GM19463 (cell line): ENCODE measurements at regions not wholly inside any gene's neighbourhood (a gene's known extent, or its start where the extent isn't known, plus 50 kb on each side); places are given as distances from the start of the nearest gene placed in this dataset.
A peak's percentile ranks its signal among the peaks of the same experiment; 100 is the strongest.
"Not testable (repeated sequence)": the region's sequence is repeated elsewhere in the genome, so short reads cannot be mapped to it uniquely, and the experiment has no call there.

ENCODE experiments used
- ATAC-seq: cut with Tn5 transposase; IDR thresholded peaks from one replicate; pipeline ENCODE4 v1.9.1; 2021; ENCODE audit warnings: mild to moderate bottlenecking, moderate library complexity; ENCODE audit not compliant: unreplicated experiment

DNA sequence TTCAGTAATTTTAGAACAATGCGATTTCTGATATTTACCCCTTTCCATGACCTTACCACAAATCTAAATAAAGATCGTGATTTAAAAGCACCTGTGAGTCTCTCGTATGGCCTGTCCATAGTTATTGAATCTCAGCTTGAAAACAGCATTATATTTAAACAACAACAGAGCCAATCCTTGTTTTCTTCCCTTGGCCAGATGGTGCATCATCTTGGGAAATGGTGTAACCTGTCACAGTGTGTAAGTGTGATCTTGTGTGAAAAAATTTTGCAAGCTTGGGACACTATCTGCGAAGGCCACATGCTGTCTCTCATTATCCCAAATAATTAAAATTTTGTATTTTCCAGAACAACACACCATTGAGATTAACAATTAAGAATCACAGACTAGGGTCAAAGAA, 262.7 kb upstream of the SPHKAP start:
- no peak for ATAC-seq

DNA sequence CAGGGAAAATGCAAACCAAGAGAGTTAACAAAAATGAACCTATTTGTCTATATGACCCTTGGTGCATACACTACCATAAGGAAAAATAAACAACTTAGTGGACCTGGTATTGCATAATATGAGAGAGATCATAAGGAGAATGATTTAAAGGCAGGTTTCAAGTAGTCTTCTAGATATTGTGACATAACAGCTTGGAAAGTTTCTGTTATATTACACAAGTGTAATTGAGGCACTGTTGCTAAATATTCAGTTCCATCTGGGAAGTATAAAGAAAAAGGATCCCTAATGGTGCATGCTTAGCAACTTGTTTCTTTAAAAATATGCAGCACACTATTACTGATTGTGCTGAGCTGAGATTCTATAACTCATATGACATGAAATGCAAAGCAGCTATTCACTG, 252.2 kb upstream of the SPHKAP start:
- no peak for ATAC-seq

DNA sequence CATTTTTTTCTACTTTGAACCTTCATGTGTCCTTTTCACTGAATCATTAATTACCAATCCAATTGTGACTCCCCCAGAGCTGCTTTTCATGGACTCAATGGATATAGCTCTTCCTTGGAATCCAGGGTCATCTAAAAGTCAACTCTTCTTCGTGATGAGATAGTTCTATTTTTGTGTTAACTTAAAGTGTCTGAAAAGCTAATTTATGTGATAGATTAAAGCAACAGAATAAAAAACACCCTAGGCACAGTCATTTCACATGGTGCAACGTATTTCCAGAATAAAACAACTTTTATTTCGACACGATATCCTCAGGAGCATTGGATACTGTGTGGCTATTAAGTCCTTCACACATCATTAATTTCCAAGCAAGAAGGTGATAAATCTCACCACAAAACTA, 250.6 kb upstream of the SPHKAP start:
- no peak for ATAC-seq

DNA sequence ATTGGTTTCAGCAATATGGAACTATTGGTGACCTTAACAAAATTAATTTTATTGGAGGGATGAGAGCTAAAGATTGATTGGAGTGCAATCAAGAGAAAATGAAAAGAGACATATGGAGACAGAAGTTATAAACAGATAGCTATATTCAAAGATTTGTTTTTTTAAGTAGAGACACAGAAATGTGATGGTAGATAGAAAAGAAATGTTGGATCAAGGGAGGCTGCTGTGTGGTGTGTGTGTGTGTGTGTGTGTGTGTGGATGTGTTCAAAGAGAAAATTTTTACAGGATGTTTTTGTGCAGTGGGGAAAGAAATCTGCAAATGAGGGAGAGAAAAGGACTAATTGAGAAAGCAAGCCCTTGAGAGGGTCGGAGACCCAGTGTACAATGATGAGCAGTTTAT, 249.5 kb upstream of the SPHKAP start:
- ATAC-seq: no peak

DNA sequence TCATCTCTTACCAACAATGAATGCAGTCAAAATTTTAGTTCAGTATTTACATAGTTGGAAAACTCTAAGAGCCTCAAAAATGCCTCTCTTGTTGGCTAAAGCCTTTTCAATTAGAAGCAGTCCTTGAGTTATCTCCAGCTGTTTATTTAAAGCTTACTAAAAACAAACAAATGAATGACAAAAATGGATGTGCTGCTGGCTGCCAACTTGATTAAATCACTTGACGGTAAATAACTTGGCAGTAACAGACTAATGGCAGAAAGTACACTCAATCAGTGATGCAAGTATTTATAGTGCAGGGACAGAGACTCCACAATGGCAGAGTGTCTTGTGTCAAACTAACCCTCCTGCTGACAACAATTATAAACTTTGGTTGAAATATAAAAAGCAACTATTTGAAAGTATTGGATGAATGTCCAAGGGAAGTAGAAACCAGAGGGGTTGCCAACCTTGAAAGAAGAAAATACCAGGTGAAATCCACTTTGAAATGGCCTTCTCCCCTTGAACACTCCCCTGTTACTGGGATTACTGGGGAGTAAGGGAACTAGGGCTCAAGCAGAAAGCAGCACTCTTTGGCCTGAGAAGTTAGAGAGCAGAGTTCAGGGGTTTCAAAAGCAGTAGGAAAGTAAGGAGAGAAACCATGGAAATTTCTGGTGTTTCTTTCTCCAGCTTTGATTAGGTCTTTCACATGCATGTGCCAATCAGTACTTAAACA, 245.2 kb upstream of the SPHKAP start:
- ATAC-seq: no peak

DNA sequence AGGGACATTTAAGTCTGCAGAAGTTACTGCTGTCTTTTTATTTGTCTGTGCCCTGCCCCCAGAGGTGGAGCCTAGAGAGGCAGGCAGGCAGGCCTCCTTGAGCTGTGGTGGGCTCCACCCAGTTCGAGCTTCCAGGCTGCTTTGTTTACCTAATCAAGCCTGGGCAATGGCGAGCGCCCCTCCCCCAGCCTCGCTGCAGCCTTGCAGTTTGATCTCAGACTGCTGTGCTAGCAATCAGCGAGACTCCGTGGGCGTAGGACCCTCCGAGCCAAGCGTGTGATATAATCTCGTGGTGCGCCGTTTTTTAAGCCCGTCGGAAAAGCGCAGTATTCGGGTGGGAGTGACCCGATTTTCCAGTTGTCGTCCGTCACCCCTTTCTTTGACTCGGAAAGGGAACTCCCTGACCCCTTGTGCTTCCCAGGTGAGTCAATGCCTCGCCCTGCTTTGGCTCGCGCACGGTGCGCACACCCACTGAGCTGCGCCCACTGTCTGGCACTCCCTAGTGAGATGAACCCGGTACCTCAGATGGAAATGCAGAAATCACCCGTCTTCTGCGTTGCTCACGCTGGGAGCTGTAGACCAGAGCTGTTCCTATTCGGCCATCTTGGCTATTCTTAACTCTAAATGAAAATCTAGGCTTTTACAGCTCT, 244.0 kb upstream of the SPHKAP start:
- not testable (repeated sequence) for ATAC-seq

DNA sequence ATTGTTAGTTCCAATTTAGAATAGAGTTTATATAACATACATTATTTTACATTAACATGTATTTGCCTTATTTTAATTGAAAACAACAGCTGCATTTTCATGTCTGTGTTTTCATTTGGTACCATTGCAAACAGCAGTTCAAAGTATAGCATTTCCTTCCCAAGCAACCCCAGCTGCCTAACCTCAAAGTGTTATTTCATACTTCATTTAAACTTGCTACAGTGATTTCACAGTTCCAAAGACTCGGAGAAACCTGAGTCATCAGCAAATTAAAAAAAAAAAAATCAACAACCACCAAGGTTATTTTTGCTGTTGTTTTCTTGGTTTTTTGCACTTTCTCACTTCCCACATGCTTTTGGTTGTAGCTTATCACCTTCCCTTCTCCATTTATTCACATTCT, 236.5 kb upstream of the SPHKAP start:
- ATAC-seq: no peak

DNA sequence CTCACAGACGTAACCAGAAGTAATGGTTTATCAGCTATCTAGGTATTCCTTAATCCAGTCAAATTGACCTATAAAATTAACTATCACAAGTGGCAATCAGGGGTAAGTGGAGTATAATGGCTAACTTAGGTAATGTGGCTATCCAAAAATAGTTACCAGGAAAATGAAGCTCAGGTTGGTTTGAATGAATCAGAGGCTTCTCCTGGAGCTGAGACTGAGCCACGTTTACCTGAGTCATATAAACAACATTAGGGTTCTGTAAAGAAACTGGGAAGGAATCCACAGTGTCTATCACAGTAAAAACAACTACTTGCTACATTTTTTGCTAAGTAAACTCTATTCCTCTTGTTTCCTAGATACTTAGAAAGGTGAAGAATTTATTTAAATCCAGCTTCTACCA, 236.0 kb upstream of the SPHKAP start:
- no peak for ATAC-seq

DNA sequence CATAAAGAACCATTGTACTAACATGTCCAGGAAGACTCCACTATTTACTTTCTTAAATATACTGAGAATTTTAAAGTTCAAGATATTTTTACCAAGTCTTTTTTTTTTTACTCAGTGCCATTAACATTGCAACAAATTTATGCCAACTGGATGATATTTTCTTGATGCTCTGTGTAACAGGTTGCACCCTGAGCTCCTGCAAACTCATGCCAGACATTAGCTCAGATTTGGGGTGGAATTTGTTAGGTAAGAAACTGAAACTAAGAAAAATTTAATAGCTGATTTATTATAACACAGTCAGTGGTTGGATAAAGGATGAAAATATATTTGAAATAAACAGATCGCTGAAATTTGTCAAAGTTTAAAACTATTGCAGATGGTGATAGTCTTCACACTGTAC, 228.6 kb upstream of the SPHKAP start:
- ATAC-seq: no peak

DNA sequence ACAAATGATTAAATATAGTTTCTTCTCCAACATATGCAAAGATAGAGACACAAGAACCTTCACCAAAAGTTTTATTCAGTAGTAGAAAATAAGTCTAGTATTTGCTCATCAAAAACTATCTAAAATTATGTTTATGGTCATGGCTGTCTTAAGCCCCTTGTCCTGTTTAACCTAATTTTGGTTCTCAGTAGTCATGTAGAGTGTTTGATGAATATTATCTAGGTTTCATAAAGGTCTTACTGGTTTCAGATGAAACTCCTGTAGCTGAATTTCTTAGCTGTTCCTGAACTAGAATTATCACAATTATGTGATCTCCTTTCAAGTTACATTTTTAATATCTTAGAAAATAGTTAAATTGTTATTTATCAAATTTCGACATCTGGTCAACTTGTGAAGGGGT, 228.0 kb upstream of the SPHKAP start:
- ATAC-seq: no peak

DNA sequence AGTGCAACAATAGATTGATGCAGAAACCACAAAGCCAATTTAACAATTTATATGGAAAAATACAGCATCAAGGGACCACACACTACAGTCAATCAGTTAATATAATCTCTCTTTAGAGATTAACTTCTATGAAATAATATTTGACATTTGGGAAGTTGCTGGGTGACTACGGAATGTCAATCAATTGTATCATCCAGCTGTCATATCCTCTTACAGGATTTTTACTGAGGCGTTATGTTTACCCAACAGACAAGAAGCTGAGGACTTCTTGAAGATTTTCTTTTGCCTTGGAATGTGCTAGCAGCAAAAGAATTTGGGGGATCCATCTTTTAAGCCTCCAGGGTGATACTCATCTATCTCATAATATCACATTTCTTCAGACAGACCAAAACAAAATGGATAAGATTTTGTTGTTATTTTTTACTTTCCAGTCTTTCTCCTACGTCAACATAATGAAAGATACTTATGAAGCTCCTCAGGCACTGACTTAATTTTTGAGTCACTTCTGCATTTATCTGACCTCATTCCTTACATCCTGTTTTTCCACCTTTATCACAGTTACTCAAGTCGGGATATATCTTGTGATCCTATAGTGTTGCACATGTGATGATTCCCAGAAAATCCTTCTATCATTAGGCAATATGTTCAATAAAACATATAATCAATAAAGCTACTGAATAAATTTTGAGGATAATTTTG, 227.2 kb upstream of the SPHKAP start:
- no peak for ATAC-seq

DNA sequence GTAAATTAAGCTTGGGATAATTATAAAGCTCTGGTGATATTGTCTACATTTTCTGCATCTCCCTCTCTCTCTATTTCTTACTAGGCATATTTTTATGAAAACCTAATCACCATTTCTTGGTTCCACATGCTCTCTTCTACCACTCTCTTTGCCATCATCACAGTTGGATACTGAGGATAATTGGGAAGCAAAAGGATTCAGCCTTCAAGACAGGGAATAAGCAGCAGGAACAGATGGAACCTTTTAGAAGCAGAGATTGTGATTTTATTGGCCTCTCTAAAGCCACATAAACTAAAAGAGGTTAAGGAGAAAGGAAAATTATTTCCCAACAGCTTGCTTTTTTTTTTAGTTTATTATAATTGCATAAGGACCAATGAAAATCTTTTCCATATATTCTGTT, 226.3 kb upstream of the SPHKAP start:
- no peak for ATAC-seq

DNA sequence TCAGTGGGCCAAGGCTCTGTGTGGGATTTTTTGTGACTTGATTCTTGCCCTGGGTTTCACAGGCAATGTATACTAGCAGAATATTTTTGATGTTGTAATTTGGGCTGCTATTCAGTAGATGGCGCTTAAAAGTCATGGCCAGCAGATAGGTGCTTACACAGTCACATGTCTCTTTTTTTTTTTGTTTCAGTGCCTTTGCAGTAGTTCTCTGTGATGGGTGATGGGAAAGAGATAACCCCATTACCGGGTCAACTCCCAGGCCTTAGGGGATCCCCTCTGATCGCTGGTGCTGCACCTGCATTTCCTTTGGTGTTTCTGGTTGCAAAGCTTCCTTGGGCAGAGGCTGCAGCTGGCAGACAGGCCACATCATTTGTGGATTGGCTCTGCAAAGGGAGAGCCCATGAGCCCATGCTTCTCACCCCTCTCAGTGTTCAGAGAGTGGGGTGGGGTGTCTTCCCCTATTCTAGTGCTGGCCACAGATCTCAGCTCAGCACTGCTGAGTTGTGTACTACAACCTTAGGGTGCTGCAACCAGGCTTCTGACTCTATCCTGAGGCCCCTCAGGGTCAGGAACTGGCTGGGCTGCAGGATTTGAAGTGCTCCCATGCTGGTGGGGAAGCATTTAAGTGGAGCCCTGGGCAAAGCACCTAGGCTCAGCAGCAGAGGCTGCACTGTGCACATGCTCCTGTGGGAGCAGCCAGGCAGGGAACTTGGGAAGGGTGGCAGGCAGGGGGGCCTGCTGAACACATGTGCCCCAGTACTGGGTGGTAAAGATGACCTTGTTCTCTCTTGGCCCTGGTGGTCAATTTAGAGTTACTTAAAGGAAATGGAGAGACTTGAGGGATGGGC, 219.8 kb upstream of the SPHKAP start:
- ATAC-seq: peak; percentile 60

DNA sequence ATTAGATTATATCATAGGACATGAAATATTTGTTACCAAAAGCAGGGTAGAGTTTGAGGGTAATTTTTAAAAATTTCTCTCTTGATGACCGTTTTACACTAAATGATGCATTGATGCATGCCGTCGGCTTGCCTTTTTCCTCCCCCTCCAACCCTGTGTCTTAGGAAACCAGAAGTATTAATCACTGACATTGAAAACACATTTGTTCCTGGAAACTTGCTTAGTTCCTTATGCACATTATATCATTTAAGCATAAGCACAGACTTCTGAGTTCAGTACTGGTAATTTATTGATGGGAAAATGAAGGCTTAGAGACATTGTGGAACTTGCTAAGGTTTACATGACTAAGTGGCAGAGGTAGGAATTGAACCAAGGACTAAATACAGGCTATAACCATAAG, 206.3 kb upstream of the SPHKAP start:
- ATAC-seq: no peak

DNA sequence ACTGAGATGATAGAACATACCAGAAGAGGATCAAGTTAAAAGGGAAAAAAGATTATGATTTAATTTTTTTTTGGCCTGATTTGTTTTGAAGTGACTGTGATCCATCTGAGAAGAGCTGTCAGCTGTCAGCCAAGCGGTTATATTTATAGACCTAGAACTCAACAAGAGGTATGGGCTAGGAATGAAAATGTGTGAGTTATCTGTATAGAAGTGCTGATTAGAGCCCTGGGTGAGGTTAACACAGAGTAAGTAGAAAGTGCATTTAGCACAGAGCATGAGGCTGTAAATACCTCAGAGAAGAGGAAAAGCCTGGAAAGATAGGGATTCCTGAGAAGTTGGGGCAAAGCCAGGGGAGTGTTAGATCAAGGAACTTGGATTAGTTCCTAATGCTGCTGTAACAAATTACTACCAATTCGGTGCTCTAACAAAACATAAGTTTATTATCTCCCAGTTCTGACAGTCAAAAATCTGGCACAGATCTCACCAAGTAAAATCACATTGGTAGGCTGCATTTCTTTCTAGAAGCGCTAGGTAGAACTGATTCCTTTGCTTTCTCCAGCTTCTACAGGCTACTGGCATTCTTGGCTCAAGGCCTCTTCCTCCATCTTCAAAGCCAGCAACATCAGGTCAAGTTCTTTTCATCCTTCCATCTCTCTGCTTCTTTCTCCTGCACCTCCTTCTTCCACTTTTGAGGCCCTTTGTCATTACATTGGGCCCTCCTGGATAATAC, 197.4 kb upstream of the SPHKAP start:
- ATAC-seq: no peak

DNA sequence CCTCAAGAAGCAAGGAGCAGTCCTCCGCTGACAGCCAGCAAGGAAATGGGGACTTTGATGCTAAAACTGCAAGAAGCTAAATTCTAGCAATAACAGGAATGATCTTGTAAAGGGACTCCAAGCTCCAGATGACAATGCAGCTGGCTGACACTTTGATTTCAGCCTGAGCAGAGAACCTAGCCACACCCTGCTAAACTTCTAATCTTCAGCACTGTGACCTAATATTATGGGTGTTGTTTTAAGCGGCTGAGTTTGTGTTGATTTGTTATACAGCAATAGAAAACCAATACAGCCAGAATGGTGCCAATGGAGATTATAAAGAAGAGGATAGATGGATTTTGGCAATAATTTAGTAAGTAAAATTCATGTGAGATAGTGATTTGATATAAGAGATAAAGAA, 196.7 kb upstream of the SPHKAP start:
- ATAC-seq: no peak

DNA sequence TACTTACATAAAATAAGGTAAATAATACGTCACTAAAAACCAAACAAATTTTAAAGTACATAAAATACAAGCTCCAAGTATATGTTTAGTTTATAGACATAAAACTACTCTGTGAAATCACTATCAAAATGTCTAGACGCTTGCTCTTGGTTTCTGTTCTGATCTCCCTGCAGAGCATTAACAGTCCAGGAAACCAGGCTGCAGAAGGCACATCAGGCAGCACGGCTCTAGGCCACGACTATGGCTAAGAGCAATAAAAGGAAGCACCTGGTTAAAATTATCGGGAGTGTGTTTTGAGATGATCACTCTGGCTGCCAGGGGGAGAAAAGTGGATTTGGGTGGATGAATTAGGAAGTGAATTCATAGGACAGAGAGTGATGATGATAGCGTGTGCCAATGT, 196.0 kb upstream of the SPHKAP start:
- ATAC-seq: no peak

DNA sequence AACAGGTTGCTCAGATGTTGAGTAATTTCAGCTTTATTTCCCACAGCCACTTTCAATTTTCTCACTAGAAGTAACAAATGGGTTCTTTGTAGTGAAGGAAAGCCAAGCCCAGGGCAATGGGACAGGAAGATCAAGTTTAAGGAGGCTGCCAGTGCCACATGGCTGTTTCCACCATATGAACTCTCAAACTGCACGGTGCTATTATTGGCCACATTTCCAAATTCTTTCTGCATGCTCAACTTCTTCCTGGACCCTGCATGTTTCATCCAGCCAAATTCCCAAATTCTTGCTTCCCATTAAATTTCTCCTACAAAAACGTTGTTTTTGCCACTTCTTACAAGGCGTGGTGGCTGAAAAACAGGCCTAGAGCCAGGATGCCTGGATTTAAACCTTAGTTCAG, 193.3 kb upstream of the SPHKAP start:
- no peak for ATAC-seq

DNA sequence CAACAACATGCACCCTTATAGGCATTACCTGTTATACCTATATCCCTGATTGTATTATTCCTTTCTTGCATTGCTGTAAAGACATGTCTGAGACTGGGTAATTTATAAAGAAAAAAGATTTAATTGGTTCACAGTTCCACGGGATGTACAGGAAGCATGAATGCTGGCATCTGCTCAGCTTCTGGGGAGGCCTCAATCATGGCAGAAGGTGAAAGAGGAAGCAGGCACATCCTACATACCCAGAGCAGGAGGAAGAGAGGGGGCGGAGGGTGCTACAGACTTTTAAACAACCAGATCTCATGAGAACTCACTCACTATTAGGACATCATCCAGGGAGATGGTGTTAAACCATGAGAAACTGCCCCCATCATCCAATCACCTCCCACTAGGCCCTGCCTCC, 191.7 kb upstream of the SPHKAP start:
- ATAC-seq: no peak

DNA sequence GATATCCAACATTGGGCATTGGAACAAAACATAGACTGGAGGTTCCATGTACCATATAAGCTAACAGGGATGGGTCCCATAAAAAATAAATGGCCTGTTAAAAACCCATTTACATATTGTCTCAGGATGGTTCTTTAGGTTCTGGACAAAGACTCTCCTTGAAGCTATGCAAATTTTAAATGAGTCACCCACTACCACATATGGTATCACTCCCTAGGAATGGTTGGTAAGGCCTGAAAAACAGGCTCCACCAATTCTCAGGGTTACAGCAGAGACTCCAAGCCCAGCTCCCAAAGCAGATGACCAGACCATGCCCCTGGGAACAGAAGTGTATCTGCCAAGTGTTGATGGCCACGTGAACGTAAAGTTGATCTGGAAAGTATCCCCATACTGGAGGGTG, 190.7 kb upstream of the SPHKAP start:
- no peak for ATAC-seq
